NCI-H1105 treated with DMSO at 0.1 percent for 48 hours (cell line): ENCODE measurements at regions not wholly inside any gene's neighbourhood (a gene's known extent, or its start where the extent isn't known, plus 50 kb on each side); places are given as distances from the start of the nearest gene placed in this dataset.

Experiments used
- DNase-seq: peaks from one replicate; lab custom pipeline; 2025; lab: John Stamatoyannopoulos, UW

GRCh38 chr5:167895899-167896659 lies 395.4 kb upstream of the WWC1 start:
- no peak for DNase-seq

DNA sequence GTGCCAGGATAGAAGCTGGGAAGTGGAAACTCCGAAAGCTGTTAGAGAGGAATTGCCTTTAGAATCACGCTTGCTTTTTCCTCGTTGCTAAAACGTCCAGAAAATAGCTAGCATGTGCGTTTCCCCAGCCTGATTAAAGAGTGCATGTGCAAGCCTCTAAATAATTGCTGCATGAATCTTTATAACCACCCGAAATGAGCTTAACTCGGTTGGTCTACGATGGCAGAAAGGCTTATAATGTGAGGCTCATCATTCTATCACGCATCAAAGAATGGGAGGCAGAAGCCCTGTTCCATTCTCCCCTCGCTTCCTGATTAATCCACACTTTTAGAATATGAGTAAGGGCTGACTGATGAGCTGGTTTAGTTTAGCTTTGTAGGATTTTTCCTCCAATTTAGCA lies 394.6 kb upstream of the WWC1 start:
- DNase-seq = no peak

- DNase-seq = no peak
These were observed 394.1 kb upstream of the WWC1 start for GRCh38 chr5:167897371-167897770.

GRCh38 chr5:167898361-167899042 lies 392.9 kb upstream of the WWC1 start:
- no peak for DNase-seq

DNA sequence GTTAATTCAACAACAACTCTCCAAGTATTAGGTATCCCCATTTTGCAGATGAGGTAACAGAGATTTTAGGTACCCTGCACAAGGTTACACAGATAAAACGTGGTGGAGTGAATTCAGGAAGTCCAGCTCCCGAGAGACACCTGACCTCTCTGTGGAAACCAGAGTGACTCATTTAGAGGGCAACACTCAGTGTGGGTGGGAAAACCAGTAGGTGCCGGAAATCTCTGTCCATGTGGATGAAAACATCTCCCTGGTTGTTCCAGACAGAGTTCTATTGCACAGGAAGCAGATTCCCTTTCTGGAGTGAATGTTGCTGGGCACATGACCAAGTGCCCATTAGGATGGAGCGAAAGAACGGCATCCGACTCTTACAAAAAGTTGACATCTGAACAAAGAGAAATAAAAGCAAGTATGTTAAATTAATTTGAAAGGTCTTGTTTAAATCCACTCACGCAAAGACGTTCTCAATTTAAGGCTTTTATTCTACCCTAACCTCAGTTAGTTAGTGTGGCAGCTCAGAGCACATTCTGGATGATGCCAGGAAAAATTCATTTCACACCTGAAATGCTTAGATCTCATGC lies 391.9 kb upstream of the WWC1 start:
- DNase-seq = no peak

DNA sequence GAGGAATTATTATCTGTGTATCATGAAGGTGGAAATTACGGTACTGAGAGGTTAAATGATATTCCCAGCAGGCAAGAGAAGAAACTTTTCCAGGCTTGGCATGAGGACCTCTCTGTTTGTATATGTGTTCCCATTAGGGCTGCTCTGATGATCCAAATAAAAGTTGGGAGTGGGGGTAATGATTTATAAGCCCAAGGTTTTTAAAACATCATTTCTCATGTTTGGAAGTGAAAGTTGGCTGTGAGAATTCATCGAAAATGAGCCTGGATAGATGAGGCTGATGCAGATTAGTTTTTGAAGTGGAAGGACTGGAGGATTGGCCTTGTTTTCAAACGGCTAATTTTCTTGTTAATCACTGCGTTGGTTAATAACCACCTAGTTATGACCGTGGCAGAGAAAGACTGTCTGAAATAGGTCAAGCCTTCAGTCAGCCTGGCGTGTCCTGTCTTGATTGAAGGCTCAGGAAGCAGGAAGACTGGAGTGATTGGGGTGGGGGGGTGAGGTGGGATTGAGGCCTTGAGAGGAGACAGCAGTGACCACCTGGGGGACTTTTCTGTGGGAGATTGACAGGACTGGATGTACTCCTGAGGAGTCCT lies 391.0 kb upstream of the WWC1 start:
- no peak for DNase-seq

- DNase-seq = no peak
These were observed 389.1 kb upstream of the WWC1 start for GRCh38 chr5:167902298-167902697.

- no peak for DNase-seq
These were observed 388.2 kb upstream of the WWC1 start for GRCh38 chr5:167903243-167903642.

DNA sequence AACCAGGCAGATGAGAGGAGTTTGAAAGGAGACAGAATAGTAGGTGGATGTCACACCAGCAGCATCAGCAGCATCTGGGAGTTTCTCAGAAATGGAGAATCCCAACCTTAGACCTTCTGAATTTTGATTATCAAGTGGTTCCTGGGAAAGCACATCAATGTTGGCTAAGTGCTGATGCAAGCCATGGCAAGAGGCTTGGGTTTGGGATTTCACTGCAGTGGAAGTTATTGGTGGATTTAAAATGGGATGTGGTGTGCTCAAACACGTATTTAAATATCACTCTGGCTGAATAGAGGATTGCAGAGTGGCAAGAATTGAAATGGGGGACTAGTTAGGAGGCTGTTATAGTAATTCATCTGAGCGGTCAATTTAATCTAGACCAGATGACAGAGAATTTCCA lies 387.8 kb upstream of the WWC1 start:
- no peak for DNase-seq

- DNase-seq = no peak
These were observed 385.3 kb upstream of the WWC1 start for GRCh38 chr5:167905919-167906853.

DNA sequence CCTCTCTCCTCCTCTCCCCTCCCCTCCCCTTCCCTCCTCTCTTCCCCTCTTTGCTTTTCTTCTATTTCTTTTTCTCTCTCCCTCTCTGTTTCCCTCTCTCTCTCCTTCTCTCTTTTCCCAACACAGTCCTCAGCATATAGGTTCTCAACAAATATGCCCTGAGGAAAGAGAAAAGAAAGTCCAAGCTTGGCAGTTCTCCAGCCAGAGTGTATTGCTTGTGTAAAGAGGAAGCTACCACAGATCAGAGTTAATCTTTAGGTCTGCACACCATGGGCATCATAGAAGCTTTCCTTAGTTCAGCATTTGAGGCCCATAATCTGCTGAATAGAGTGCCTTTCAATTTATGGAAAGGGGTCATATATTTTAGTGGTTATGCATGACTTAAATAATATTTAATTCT lies 382.8 kb upstream of the WWC1 start:
- DNase-seq = no peak

GRCh38 chr5:167912941-167913665 lies 378.3 kb upstream of the WWC1 start:
- no peak for DNase-seq

DNA sequence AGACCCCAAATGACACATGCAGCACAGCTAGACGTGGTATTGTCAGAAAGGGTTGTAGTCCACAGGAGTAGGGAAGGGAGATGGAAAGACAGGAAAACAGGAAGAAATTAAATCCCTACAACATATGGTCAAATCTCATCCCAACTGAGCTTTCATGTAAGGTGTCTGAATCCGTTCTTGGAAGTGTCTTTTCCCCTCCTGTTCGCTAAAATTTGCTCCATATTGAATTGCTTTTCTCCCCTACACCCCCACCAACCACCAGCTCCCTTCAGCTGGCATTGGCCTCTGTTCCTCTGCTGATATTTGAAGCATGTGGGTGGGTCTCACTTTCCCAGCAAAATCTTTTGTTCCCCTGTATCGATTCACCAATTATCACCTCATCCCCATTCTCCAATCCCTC lies 376.2 kb upstream of the WWC1 start:
- DNase-seq = no peak

- no peak for DNase-seq
These were observed 375.2 kb upstream of the WWC1 start for GRCh38 chr5:167916261-167916691.

DNA sequence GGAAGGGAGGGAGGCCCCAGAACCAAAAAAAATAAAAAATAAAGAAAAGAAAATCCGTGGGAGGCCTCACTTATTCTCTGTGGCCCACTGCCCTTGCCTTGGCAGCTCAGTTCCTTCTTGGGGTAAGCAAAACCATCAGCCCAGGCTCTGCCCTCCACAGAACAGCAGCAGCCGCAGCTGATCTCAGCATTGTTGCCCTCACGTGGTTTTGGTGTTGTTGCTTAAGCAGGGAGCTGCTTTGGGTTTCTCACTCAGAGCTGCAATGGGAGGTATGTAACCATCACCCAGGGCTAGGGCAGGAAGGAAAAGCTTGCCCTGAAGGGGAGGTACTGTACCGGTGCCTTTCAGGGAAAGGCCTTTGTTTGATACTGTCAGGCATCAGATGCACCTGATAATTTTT lies 374.7 kb upstream of the WWC1 start:
- no peak for DNase-seq

- no peak for DNase-seq
These were observed 373.1 kb upstream of the WWC1 start for GRCh38 chr5:167918184-167918812.

DNA sequence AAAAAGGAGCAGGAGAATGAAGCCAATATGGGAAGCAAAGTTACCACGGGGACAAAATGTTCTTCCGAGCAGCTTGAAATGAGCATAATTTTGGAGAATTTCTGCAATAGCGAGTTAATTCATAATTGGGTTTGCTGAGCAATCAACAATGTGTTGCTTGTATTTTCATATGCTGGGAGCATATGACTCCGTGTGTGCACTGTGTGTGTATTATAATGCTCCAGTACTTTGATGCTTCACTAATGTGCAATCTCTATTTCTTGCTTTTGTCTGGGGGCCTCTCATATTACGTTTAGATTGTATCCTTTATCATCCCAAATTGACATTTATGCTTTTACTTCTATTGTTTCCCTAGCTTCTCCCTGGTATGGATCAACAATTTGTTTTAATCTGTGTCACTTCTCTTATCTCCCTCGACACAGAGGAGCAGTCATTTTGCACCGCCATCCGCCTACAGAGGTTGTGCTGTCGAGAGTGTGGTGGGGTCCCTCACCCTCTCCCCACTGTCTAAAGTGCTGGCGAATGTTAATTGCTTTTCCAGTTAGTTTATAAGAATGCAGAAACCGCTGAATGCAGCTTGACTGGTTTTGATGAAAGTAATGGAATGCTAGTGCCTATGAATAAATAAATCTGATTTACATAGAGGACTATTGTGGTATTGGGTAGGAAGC lies 372.5 kb upstream of the WWC1 start:
- DNase-seq = no peak

- no peak for DNase-seq
These were observed 370.9 kb upstream of the WWC1 start for GRCh38 chr5:167920589-167920988.

- no peak for DNase-seq
These were observed 369.6 kb upstream of the WWC1 start for GRCh38 chr5:167921796-167922195.

- DNase-seq = no peak
These were observed 368.0 kb upstream of the WWC1 start for GRCh38 chr5:167923396-167923795.
